Right renal pelvis (tissue), 4 donors: ENCODE measurements at regions not wholly inside any gene's neighbourhood (a gene's known extent, or its start where the extent isn't known, plus 50 kb on each side); places are given as distances from the start of the nearest gene placed in this dataset.
A peak's percentile ranks its signal among the peaks of the same experiment; 100 is the strongest.
"Not testable (repeated sequence)": the region's sequence is repeated elsewhere in the genome, so short reads cannot be mapped to it uniquely, and the experiment has no call there.

ENCODE experiments used
- DNase-seq, 4 donors: peaks; one replicate each; pipeline ENCODE4 v3.0.0-alpha.2; 2013; ENCODE audit warnings: low read depth in 4 of 4, low spot score in 3 of 4, missing footprints in 1 of 4

GRCh38 chr4:141511055-141511454, 125.3 kb upstream of the IL15 start:
- DNase-seq: no peak

GRCh38 chr4:141513866-141514265, 122.5 kb upstream of the IL15 start:
- no peak for DNase-seq

- no peak for DNase-seq
Observed at GRCh38 chr4:141518222-141518621, 118.2 kb upstream of the IL15 start.

GRCh38 chr4:141524116-141524515, 112.3 kb upstream of the IL15 start:
- DNase-seq: no peak

- no peak for DNase-seq
Observed at GRCh38 chr4:141524841-141525240, 111.5 kb upstream of the IL15 start.

- no peak for DNase-seq
Observed at GRCh38 chr4:141530627-141531026, 105.8 kb upstream of the IL15 start.

- DNase-seq: no peak
Observed at GRCh38 chr4:141534985-141535384, 101.4 kb upstream of the IL15 start.

- DNase-seq: no peak
Observed at GRCh38 chr4:141538001-141538400, 98.4 kb upstream of the IL15 start.

GRCh38 chr4:141540643-141541042, 95.7 kb upstream of the IL15 start:
- no peak for DNase-seq

- DNase-seq: no peak
Observed at GRCh38 chr4:141541851-141542250, 94.5 kb upstream of the IL15 start.

- DNase-seq: no peak
Observed at GRCh38 chr4:141543176-141543575, 93.2 kb upstream of the IL15 start.

GRCh38 chr4:141543706-141544105, 92.7 kb upstream of the IL15 start:
- no peak for DNase-seq

- DNase-seq: no peak
Observed at GRCh38 chr4:141548791-141549190, 87.6 kb upstream of the IL15 start.

GRCh38 chr4:141560056-141560455, 76.3 kb upstream of the IL15 start:
- no peak for DNase-seq

- no peak for DNase-seq
Observed at GRCh38 chr4:141562649-141563048, 73.7 kb upstream of the IL15 start.

- no peak for DNase-seq
Observed at GRCh38 chr4:141563723-141564122, 72.7 kb upstream of the IL15 start.

GRCh38 chr4:141564961-141565360, 71.4 kb upstream of the IL15 start:
- DNase-seq: not testable (repeated sequence)

GRCh38 chr4:141565379-141566089, 70.8 kb upstream of the IL15 start:
- peak in 2 of 4 donors; percentile 8 to 20 for DNase-seq

GRCh38 chr4:141567326-141567915, 69.0 kb upstream of the IL15 start:
- DNase-seq: no peak

- DNase-seq: no peak
Observed at GRCh38 chr4:141569141-141569540, 67.2 kb upstream of the IL15 start.

- no peak for DNase-seq
Observed at GRCh38 chr4:141570290-141570689, 66.1 kb upstream of the IL15 start.

- no peak for DNase-seq
Observed at GRCh38 chr4:141571362-141571761, 65.0 kb upstream of the IL15 start.

GRCh38 chr4:141571793-141572192, 64.6 kb upstream of the IL15 start:
- DNase-seq: no peak
